NCI-H187 (cell line): ENCODE measurements at regions not wholly inside any gene's neighbourhood (a gene's known extent, or its start where the extent isn't known, plus 50 kb on each side); places are given as distances from the start of the nearest gene placed in this dataset.
"Not testable (repeated sequence)": the region's sequence is repeated elsewhere in the genome, so short reads cannot be mapped to it uniquely, and the experiment has no call there.

Experiments used
- DNase-seq, 2 experiments: peaks; one replicate each; lab custom pipeline; 2025; lab: John Stamatoyannopoulos, UW

- DNase-seq, result no peak
These were observed 231.9 kb downstream of the DLL1 start for GRCh38 chr6:170058878-170059485.

GRCh38 chr6:170057961-170058877, 232.7 kb downstream of the DLL1 start:
- no peak for DNase-seq

DNA sequence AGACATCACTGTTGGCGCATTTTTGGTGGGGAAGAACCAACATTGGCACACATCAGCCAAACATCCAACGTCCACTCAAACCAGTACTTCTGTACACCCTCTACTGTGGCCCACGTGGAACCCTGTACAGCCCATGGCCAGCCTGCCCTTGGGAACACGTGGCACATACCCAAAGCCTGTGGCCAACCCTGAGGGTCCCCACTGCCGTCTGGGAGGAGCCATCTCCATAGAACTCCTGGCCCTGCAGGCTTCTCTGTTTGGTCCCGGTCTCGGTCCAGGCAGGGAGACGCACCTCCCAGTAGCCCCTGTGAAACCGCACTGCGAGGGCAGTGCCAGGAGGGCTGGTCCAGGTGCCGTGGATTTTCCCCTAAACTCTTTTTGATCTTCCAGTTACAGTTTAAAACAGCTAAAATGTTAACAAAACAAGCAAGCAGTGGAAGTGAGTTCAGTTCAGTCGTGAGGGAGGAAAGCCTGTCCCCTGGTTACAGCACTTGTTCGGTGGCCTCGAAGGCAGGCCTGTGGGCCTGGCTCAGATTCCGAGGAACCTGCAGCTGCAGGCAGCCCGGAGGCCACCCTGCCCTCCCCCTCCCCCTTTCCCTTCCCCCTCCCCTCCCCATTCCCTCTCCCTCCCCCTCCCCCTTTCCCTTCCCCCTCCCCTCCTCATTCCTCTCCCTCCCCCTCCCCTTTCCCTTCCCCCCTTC, 233.7 kb downstream of the DLL1 start:
- no peak for DNase-seq

GRCh38 chr6:170056278-170056711, 234.6 kb downstream of the DLL1 start:
- DNase-seq, result no peak

DNA sequence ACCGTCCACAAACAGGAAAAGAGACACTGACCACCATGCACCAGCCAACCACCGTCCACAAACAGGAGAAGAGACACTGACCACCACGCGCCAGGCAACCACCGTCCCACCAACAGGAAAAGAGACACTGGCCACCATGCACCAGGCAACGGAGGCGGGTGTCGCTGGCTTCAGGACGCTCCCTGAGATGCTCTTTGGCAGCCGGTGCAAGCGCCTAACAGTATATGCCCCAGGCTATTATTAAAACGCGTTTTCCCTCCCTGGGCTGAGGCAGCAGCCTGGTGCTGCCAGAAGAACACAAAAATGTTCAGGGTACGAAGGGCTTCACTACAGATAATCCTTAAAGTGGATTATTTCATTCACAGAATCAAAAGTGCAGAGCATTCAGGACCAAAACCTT, 235.1 kb downstream of the DLL1 start:
- DNase-seq, result not testable (repeated sequence)

GRCh38 chr6:170053966-170054661, 236.8 kb downstream of the DLL1 start:
- DNase-seq, result no peak

GRCh38 chr6:170052991-170053821, 237.7 kb downstream of the DLL1 start:
- no peak for DNase-seq

GRCh38 chr6:170051229-170052172, 239.4 kb downstream of the DLL1 start:
- no peak for DNase-seq

- no peak for DNase-seq
These were observed 240.3 kb downstream of the DLL1 start for GRCh38 chr6:170050591-170051041.

- no peak for DNase-seq
These were observed 241.0 kb downstream of the DLL1 start for GRCh38 chr6:170049641-170050561.

DNA sequence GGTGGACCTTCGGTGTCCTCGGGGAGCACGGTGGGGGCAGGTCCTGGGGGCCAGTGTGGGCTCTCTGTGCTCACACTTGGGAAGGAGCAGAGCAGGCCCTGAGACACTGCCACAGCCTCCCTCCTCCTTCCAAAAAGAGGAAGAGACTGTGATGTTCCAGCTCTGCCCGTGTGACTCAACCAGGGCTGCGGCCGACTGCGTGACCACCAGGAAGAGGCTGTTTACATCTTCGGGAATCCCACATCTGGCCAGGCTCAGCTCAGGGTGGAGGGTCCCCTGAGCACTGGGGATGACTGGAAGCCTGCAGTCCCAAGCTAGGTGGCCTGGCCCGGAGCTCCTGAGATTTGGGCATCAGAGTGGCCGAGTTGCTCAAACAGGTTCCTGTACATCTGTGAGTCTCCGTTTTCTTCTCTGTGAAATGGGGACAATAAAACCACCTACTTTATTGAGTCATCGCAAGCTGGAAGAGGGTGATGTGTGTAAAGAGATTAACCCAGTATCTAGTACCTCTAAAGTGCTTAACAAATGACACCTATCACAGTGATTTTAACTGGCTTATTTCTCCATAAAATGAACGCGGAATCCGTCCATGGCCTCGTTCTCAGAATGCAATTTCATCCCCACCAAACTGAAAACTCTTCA, 242.1 kb downstream of the DLL1 start:
- DNase-seq, result no peak

- no peak for DNase-seq
These were observed 243.1 kb downstream of the DLL1 start for GRCh38 chr6:170047823-170048222.

DNA sequence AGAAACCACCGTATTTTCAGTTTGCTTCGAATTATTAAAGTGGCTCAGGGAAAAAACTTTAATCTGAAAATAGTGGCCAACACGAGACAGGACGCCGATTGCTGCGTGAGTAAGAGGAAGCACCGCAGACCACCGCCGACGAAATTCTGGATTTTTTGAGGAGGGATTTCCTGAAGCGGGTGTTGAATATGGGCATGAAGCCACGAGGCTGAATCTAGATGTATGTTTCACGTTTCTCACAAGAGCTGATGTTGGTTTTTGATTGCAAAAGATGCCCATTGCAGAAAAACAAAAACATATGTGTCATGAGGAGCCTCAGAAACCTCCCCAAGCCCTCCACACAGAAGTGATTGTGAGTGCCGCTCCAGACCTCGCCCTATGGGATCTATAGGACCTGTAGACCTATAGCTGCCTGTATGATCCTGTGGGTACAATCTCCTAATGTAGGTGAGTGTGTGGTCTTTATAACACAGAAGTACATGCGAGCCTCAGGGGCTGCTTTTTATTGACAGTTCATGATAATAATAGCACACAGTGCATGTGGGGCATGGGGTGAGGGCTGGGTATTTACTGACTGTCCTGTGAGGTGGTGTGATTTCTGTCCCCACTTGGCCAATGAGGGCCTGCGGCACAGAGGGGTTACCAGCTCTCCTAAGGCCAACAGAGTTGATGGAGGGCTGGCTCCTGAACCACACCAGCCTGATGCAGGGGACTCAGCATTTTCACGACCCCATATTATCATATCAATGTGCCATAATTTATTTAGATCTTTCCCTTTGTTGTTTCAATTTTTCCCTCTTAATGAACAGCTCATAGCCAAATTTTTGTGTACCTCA, 243.9 kb downstream of the DLL1 start:
- no peak for DNase-seq

- DNase-seq, result no peak
These were observed 244.8 kb downstream of the DLL1 start for GRCh38 chr6:170045981-170046667.

DNA sequence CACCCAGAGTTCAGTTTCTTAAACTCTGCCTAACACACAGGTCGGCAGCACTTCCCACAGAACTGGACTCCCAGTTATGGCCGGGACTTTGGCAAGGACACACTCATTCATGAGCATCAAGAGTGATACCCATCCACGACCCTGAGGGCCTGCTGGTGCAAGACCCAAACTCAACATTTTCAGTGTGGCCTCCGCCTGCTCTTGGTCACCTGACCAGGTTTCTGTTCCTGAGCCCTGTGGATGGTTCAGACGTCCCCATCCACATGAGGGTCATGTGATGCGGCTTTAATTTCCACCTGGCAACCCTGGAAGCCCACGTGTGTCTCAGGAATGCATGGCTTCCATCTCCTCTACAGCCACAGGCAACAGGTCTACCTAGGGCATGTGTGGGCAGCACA, 245.3 kb downstream of the DLL1 start:
- no peak for DNase-seq

GRCh38 chr6:170044836-170045562, 245.9 kb downstream of the DLL1 start:
- DNase-seq, result no peak
